ENCODE measurements at regions not wholly inside any gene's neighbourhood (a gene's known extent, or its start where the extent isn't known, plus 50 kb on each side); places are given as distances from the start of the nearest gene placed in this dataset.

DNA sequence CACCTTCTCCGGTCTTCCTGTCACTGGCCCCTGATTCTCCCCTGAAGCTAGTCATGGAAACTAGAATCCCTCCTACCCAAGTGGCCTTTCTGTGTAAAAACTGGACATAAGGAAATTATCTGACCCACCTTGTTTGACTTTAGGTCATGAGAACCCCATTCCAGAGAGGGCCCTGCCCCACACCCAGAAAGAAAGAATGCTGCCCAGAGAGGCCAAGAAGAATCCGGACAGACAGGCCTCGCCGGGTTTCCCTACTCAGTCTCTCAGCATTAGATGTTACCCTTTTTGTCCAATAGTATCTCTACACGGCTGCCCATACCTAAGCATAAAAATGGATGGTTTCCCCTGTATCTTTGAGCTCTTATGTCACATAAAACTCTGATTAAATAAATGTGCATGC, 83.3 kb upstream of the HELT start:
- peaks cover 8 to 25% of the 10 kb centered on the region in 2 experiments; a peak in 3 of 5 replicates for H3K27me3 ChIP-seq (ENCODE audit: control insufficient read depth in 2 of 2, insufficient read depth in 2 of 2, low read length in 2 of 2)
- no peaks in the 10 kb centered on the region for H3K36me3 ChIP-seq (ENCODE audit: control insufficient read depth, insufficient read depth, low read length)
- FAIRE-seq (no peak), ATAC-seq (no peak), DNase-seq (ENCODE audit: extremely low read depth in 1 of 4, low spot score in 3 of 4) (no peak)
- ChIA-PET POLR2A (no interaction called here), CTCF (ENCODE audit: low intra/inter-chr PET ratio) (no interaction called here)
- H3K9me1 ChIP-seq (ENCODE audit: control insufficient read depth, insufficient read depth, low read length), result no peaks in the 10 kb centered on the region
- no peak overlapping the region for H3K9ac ChIP-seq (ENCODE audit: insufficient read depth in 1 of 2, low read depth in 2 of 2, low read length in 2 of 2)
- no peaks in the 10 kb centered on the region for H3K9me3 ChIP-seq (replicated peaks; ENCODE audit: control insufficient read depth, insufficient read depth, low read depth, low read length)
- TF ChIP-seq ZKSCAN8 (CRISPR knock-in tag; IDR thresholded peaks at IDR 0.05), result no peak
- TF ChIP-seq, protein P1, sequence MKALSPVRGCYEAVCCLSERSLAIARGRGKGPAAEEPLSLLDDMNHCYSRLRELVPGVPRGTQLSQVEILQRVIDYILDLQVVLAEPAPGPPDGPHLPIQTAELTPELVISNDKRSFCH (CRISPR knock-in tag; IDR thresholded peaks at IDR 0.05), result no peak
- TF ChIP-seq, protein P1 (tag; IDR thresholded peaks at IDR 0.05), result no peak
- no peak for TF ChIP-seq ZKSCAN1 (IDR thresholded peaks at IDR 0.05; ENCODE audit: low read depth, low read length)
- TF ChIP-seq, protein P2, sequence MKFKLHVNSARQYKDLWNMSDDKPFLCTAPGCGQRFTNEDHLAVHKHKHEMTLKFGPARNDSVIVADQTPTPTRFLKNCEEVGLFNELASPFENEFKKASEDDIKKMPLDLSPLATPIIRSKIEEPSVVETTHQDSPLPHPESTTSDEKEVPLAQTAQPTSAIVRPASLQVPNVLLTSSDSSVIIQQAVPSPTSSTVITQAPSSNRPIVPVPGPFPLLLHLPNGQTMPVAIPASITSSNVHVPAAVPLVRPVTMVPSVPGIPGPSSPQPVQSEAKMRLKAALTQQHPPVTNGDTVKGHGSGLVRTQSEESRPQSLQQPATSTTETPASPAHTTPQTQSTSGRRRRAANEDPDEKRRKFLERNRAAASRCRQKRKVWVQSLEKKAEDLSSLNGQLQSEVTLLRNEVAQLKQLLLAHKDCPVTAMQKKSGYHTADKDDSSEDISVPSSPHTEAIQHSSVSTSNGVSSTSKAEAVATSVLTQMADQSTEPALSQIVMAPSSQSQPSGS (CRISPR knock-in tag; IDR thresholded peaks at IDR 0.05), result no peak
- no peak for TF ChIP-seq OTX1 (CRISPR knock-in tag; IDR thresholded peaks at IDR 0.05)
- TF ChIP-seq PCBP1 (IDR thresholded peaks at IDR 0.05; ENCODE audit: low read depth, low read length, poor library complexity, severe bottlenecking), result no peak
- TF ChIP-seq XRCC3 (IDR thresholded peaks at IDR 0.05), result no peak
- TF ChIP-seq, protein P3, sequence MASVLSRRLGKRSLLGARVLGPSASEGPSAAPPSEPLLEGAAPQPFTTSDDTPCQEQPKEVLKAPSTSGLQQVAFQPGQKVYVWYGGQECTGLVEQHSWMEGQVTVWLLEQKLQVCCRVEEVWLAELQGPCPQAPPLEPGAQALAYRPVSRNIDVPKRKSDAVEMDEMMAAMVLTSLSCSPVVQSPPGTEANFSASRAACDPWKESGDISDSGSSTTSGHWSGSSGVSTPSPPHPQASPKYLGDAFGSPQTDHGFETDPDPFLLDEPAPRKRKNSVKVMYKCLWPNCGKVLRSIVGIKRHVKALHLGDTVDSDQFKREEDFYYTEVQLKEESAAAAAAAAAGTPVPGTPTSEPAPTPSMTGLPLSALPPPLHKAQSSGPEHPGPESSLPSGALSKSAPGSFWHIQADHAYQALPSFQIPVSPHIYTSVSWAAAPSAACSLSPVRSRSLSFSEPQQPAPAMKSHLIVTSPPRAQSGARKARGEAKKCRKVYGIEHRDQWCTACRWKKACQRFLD (CRISPR knock-in tag; IDR thresholded peaks at IDR 0.05), result no peak
- WGBS (ENCODE audit: insufficient coverage, low coverage, missing lambda C conversion rate), result 13% methylated on average over 5 of the region's 5 CpGs
- no peak overlapping the region for H3K4me3 ChIP-seq
- no peaks in the 10 kb centered on the region for H3K79me2 ChIP-seq (ENCODE audit: control insufficient read depth, insufficient read depth, low read length)
- no peaks in the 10 kb centered on the region for H4K20me1 ChIP-seq (replicated peaks; ENCODE audit: control insufficient read depth, insufficient read depth, low read length)
- no peaks in the 10 kb centered on the region for H3K4me1 ChIP-seq (replicated peaks in 1 of 2; ENCODE audit: control insufficient read depth in 2 of 2, insufficient read depth in 2 of 2, low read length in 2 of 2)
- intact Hi-C loops (cut with micrococcal nuclease), result no loop called here
- no peak overlapping the region for H3K4me2 ChIP-seq (ENCODE audit: insufficient read depth, low read length)
- in situ Hi-C loops (cut with MboI), result no loop called here
- no peak overlapping the region for H3K27ac ChIP-seq (ENCODE audit: extremely low read depth, low read depth, low read length)
- H2AFZ ChIP-seq (ENCODE audit: low read depth, low read length), result no peak overlapping the region
- no TSS peak for BruUV-seq (replicated peaks)

Data from K562 (cell line).